NCI-H226 (cell line): ENCODE measurements at regions not wholly inside any gene's neighbourhood (a gene's known extent, or its start where the extent isn't known, plus 50 kb on each side); places are given as distances from the start of the nearest gene placed in this dataset.

ENCODE experiments used
- DNase-seq: peaks from one replicate; pipeline ENCODE4 v3.0.0-alpha.2; 2015

- peak; percentile 79 for DNase-seq
Measured at GRCh38 chr5:125408448-125409233, 662.2 kb upstream of the ZNF608 start.

GRCh38 chr5:125409234-125409860, 662.9 kb upstream of the ZNF608 start:
- DNase-seq: no peak

GRCh38 chr5:125409861-125410536, 663.6 kb upstream of the ZNF608 start:
- no peak for DNase-seq

GRCh38 chr5:125410537-125411070, 664.2 kb upstream of the ZNF608 start:
- DNase-seq: peak; percentile 63

GRCh38 chr5:125411071-125411743, 664.8 kb upstream of the ZNF608 start:
- DNase-seq: peak; percentile 46

- DNase-seq: no peak
Measured at GRCh38 chr5:125411744-125412560, 665.5 kb upstream of the ZNF608 start.

- no peak for DNase-seq
Measured at GRCh38 chr5:125412561-125413495, 666.4 kb upstream of the ZNF608 start.

GRCh38 chr5:125413496-125414274, 667.2 kb upstream of the ZNF608 start:
- no peak for DNase-seq

- no peak for DNase-seq
Measured at GRCh38 chr5:125415126-125415525, 668.7 kb upstream of the ZNF608 start.

- DNase-seq: no peak
Measured at GRCh38 chr5:125416055-125416454, 669.6 kb upstream of the ZNF608 start.

- DNase-seq: no peak
Measured at GRCh38 chr5:125421006-125421405, 674.6 kb upstream of the ZNF608 start.

GRCh38 chr5:125422342-125422741, 675.9 kb upstream of the ZNF608 start:
- DNase-seq: no peak

- DNase-seq: no peak
Measured at GRCh38 chr5:125424402-125425141, 678.1 kb upstream of the ZNF608 start.

GRCh38 chr5:125429498-125429897, 683.1 kb upstream of the ZNF608 start:
- DNase-seq: no peak

GRCh38 chr5:125433457-125433856, 687.0 kb upstream of the ZNF608 start:
- DNase-seq: no peak

- no peak for DNase-seq
Measured at GRCh38 chr5:125439243-125439642, 692.8 kb upstream of the ZNF608 start.

- DNase-seq: no peak
Measured at GRCh38 chr5:125440905-125441304, 694.5 kb upstream of the ZNF608 start.

- DNase-seq: no peak
Measured at GRCh38 chr5:125446986-125447385, 700.5 kb upstream of the ZNF608 start.

GRCh38 chr5:125450771-125451170, 704.3 kb upstream of the ZNF608 start:
- no peak for DNase-seq
